ENCODE measurements at regions not wholly inside any gene's neighbourhood (a gene's known extent, or its start where the extent isn't known, plus 50 kb on each side); places are given as distances from the start of the nearest gene placed in this dataset.

DNA sequence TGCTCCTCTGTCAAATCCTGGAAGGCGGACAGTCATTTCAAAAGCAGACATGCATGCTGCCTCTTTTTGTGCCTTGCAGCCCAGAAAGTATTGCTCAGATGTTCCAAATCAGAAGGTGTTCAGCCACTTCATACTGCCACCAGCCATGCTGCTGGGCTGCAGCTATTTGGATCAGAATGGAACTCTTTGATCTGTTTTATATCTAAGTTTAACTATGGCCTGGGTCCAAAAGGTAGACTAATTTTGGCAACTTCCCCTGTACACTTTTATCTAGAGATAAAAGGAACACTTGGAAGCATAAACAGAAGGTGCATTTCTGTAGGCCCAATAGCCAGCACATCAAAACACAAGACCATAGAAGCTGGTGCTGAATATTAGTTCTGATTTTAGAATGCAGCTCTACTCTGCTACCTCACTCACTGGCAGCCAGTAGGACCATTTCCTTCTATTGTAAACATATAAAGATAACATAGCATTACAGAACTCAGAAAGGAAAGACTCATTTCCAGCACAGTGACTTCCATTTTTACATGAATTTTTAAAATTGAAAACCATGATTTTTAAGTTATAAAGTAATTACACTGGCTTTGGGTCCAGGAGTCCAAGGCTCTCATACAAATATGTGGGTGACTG is 143.1 kb upstream of the CAV2 start:
- Mint-ChIP-seq H3K4me3 (ENCODE audit: low read depth) (no peak overlapping the region), H3K27ac (no peak overlapping the region), H3K4me1 (ENCODE audit: low read depth) (peaks cover 17% of the 10 kb centered on the region), H3K27me3 (no peaks in the 10 kb centered on the region), H3K36me3 (ENCODE audit: insufficient read depth) (no peaks in the 10 kb centered on the region), H3K9me3 (ENCODE audit: low read depth) (no peaks in the 10 kb centered on the region)
- no peak for DNase-seq (ENCODE audit: low spot score, unreplicated experiment)
- TF ChIP-seq, protein P1, sequence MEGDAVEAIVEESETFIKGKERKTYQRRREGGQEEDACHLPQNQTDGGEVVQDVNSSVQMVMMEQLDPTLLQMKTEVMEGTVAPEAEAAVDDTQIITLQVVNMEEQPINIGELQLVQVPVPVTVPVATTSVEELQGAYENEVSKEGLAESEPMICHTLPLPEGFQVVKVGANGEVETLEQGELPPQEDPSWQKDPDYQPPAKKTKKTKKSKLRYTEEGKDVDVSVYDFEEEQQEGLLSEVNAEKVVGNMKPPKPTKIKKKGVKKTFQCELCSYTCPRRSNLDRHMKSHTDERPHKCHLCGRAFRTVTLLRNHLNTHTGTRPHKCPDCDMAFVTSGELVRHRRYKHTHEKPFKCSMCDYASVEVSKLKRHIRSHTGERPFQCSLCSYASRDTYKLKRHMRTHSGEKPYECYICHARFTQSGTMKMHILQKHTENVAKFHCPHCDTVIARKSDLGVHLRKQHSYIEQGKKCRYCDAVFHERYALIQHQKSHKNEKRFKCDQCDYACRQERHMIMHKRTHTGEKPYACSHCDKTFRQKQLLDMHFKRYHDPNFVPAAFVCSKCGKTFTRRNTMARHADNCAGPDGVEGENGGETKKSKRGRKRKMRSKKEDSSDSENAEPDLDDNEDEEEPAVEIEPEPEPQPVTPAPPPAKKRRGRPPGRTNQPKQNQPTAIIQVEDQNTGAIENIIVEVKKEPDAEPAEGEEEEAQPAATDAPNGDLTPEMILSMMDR (IDR thresholded peaks at IDR 0.05; ENCODE audit: unreplicated experiment) = no peak

- peaks cover 17% of the 10 kb centered on the region for H3K4me1 Mint-ChIP-seq (ENCODE audit: low read depth)
- no peaks in the 10 kb centered on the region for H3K27me3 Mint-ChIP-seq
- no peak overlapping the region for H3K27ac Mint-ChIP-seq
- no peak for DNase-seq (ENCODE audit: low spot score, unreplicated experiment)
- TF ChIP-seq, protein P1 (IDR thresholded peaks at IDR 0.05; ENCODE audit: unreplicated experiment) = no peak
- H3K4me3 Mint-ChIP-seq (ENCODE audit: low read depth) = no peak overlapping the region
- no peaks in the 10 kb centered on the region for H3K9me3 Mint-ChIP-seq (ENCODE audit: low read depth)
- no peaks in the 10 kb centered on the region for H3K36me3 Mint-ChIP-seq (ENCODE audit: insufficient read depth)
Observed at GRCh38 chr7:116356979-116357378, 142.6 kb upstream of the CAV2 start.

GRCh38 chr7:116357781-116358670 is 141.5 kb upstream of the CAV2 start:
- TF ChIP-seq, protein P1 (IDR thresholded peaks at IDR 0.05; ENCODE audit: unreplicated experiment) = no peak

GRCh38 chr7:116361767-116362166 is 137.8 kb upstream of the CAV2 start:
- no peaks in the 10 kb centered on the region for H3K9me3 Mint-ChIP-seq (ENCODE audit: low read depth)
- H3K27ac Mint-ChIP-seq = no peak overlapping the region
- no peaks in the 10 kb centered on the region for H3K36me3 Mint-ChIP-seq (ENCODE audit: insufficient read depth)
- no peak for DNase-seq (ENCODE audit: low spot score, unreplicated experiment)
- H3K4me3 Mint-ChIP-seq (ENCODE audit: low read depth) = no peak overlapping the region
- TF ChIP-seq, protein P1 (IDR thresholded peaks at IDR 0.05; ENCODE audit: unreplicated experiment) = no peak
- H3K4me1 Mint-ChIP-seq (ENCODE audit: low read depth) = no peaks in the 10 kb centered on the region
- H3K27me3 Mint-ChIP-seq = no peaks in the 10 kb centered on the region

More at GRCh38 chr7:116357781-116358670, 141.5 kb upstream of the CAV2 start:
- DNase-seq (ENCODE audit: low spot score, unreplicated experiment) = no peak
- no peaks in the 10 kb centered on the region for H3K9me3 Mint-ChIP-seq (ENCODE audit: low read depth)
- H3K4me3 Mint-ChIP-seq (ENCODE audit: low read depth) = no peak overlapping the region
- no peaks in the 10 kb centered on the region for H3K27me3 Mint-ChIP-seq
- H3K4me1 Mint-ChIP-seq (ENCODE audit: low read depth) = peaks cover 17% of the 10 kb centered on the region
- no peaks in the 10 kb centered on the region for H3K36me3 Mint-ChIP-seq (ENCODE audit: insufficient read depth)
- H3K27ac Mint-ChIP-seq = no peak overlapping the region

DNA sequence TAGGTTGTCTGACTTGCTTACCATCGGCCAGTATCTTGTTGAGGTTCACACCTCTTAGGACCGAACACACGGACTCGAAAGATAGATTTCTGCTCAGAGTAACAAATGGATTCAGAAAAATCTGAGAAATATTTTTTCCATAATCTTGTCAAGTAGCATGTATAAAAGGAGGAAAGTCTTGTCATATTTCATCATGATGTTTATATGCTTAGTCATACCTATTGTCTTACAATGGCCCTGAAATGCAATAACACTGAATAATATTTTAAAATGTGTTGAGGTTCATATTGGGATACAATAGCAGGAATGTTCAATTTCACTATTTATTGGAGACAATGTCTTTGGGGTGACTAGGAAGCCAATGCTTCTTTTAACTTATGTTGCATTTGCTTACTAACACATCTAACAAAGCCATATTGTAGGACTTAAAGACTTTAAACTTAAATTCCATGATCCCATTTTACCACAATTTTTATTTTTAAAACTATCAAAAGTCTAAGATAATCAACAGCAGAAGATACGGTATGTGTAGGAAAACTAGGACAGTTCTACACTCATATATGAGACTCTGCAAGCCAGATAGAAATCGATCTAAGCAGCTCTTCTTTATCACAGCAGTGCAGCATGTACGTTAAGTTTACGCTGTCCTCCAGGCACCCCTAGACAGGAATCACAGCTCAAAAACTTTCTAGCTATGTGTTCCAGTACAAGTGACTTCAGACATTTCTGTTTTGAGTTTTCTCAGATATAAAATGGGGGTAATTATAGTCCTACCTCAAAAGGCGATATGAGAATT is 135.7 kb upstream of the CAV2 start:
- Mint-ChIP-seq H3K9me3 (ENCODE audit: low read depth) (no peaks in the 10 kb centered on the region), H3K36me3 (ENCODE audit: insufficient read depth) (no peaks in the 10 kb centered on the region), H3K27ac (no peak overlapping the region), H3K4me1 (ENCODE audit: low read depth) (no peaks in the 10 kb centered on the region), H3K4me3 (ENCODE audit: low read depth) (no peak overlapping the region), H3K27me3 (no peaks in the 10 kb centered on the region)
- no peak for DNase-seq (ENCODE audit: low spot score, unreplicated experiment)
- TF ChIP-seq, protein P1 (IDR thresholded peaks at IDR 0.05; ENCODE audit: unreplicated experiment) = no peak
